ENCODE measurements at regions not wholly inside any gene's neighbourhood (a gene's known extent, or its start where the extent isn't known, plus 50 kb on each side); places are given as distances from the start of the nearest gene placed in this dataset.
A peak's percentile ranks its signal among the peaks of the same experiment; 100 is the strongest.

GRCh38 chr12:12004524-12004923, 66.2 kb upstream of the BCL2L14 start:
- no peak for TF ChIP-seq CTCF (IDR thresholded peaks at IDR 0.05)
- Histone ChIP-seq H4K20me1 (ENCODE audit: insufficient read depth, low read length) (no peaks in the 10 kb centered on the region), H3K9ac (ENCODE audit: insufficient read depth, low read length, poor library complexity, severe bottlenecking) (no peak overlapping the region), H3K27ac (ENCODE audit: low read depth in 1 of 2, low read length in 2 of 2) (no peak overlapping the region), H3K27me3 (ENCODE audit: control insufficient read depth in 2 of 2, insufficient read depth in 2 of 2, low read length in 2 of 2) (no peaks in the 10 kb centered on the region), H3K9me3 (replicated peaks in 1 of 2; ENCODE audit: control insufficient read depth in 1 of 2, insufficient read depth in 1 of 2, low read length in 2 of 2) (no peaks in the 10 kb centered on the region), H3K79me2 (ENCODE audit: insufficient read depth, low read length) (no peaks in the 10 kb centered on the region), H3K4me1 (ENCODE audit: control insufficient read depth in 1 of 2, insufficient read depth in 2 of 2, low read length in 2 of 2) (peaks cover 22 to 23% of the 10 kb centered on the region in 2 donors), H3K4me2 (replicated peaks; ENCODE audit: extremely low read depth, low read length, poor library complexity, severe bottlenecking) (no peak overlapping the region), H3K4me3 (replicated peaks in 1 of 3; ENCODE audit: low read depth in 2 of 3, low read length in 3 of 3) (no peak overlapping the region), H3K36me3 (replicated peaks in 1 of 2; ENCODE audit: control insufficient read depth in 1 of 2, insufficient read depth in 2 of 2, low read length in 2 of 2) (no peaks in the 10 kb centered on the region), H2AFZ (ENCODE audit: insufficient read depth, low read depth, low read length, poor library complexity, severe bottlenecking) (no peak overlapping the region)
- H3K9me3 Mint-ChIP-seq, result peaks cover 0 to 4% (median 2%) of the 10 kb centered on the region in 7 donors
- no peaks in the 10 kb centered on the region for H3K36me3 Mint-ChIP-seq
- DNase-seq, result no peak
- no peak overlapping the region for H3K27ac Mint-ChIP-seq
- intact Hi-C loops (cut with micrococcal nuclease), result no loop called here
- H3K27me3 Mint-ChIP-seq (ENCODE audit: low read depth in 3 of 3), result peaks cover 0 to 3% (median 0%) of the 10 kb centered on the region in 3 donors
- no peak overlapping the region for H3K4me3 Mint-ChIP-seq
- peaks cover 27% of the 10 kb centered on the region for H3K4me1 Mint-ChIP-seq
- WGBS (ENCODE audit: insufficient coverage), result 97% methylated on average over 3 of the region's 3 CpGs

DNA sequence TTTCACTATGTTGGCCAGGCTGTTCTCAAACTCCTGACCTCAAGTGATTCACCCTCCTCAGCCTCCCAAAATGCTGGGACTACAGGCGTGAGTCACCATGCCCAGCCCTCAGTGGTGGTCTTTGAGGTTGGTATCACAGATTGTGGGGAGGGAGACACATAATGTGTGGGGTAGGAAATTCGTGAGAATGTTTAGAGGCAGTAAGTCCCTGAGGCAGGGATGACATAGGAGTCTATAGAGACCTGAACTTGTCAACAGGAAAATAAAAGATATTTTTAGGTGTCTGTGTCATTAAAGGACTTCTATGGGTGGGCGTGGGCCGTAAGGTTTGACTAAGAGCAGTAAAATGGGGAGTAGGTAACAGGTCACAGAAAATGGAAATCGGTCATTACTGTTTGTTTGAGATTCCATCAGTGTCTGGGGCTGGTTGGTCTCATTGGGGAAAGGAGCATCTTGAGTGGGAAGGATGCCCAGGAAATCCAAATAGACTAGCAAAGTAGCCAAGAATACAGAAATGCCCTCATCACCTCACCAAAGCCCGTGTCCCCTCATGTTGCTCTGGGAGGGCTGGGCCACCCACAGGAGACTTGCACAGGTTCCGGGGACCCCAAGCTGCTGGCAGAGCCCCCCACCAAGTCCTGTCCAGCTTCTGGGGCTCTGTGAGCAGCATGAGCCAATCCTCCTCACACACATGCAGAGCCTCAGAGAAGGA, 63.6 kb upstream of the BCL2L14 start:
- TF ChIP-seq CTCF (IDR thresholded peaks at IDR 0.05), result no peak
- Histone ChIP-seq H3K9ac (ENCODE audit: insufficient read depth, low read length, poor library complexity, severe bottlenecking) (no peak overlapping the region), H3K4me3 (replicated peaks in 1 of 3; ENCODE audit: low read depth in 2 of 3, low read length in 3 of 3) (no peak overlapping the region), H2AFZ (ENCODE audit: insufficient read depth, low read depth, low read length, poor library complexity, severe bottlenecking) (peak overlapping the region; percentile 33), H4K20me1 (ENCODE audit: insufficient read depth, low read length) (no peaks in the 10 kb centered on the region), H3K36me3 (replicated peaks in 1 of 2; ENCODE audit: control insufficient read depth in 1 of 2, insufficient read depth in 2 of 2, low read length in 2 of 2) (no peaks in the 10 kb centered on the region), H3K4me2 (replicated peaks; ENCODE audit: extremely low read depth, low read length, poor library complexity, severe bottlenecking) (no peak overlapping the region), H3K79me2 (ENCODE audit: insufficient read depth, low read length) (no peaks in the 10 kb centered on the region), H3K27me3 (ENCODE audit: control insufficient read depth in 2 of 2, insufficient read depth in 2 of 2, low read length in 2 of 2) (no peaks in the 10 kb centered on the region), H3K9me3 (replicated peaks in 1 of 2; ENCODE audit: control insufficient read depth in 1 of 2, insufficient read depth in 1 of 2, low read length in 2 of 2) (no peaks in the 10 kb centered on the region), H3K4me1 (ENCODE audit: control insufficient read depth in 1 of 2, insufficient read depth in 2 of 2, low read length in 2 of 2) (peaks cover 47 to 48% of the 10 kb centered on the region in 2 donors), H3K27ac (ENCODE audit: low read depth in 1 of 2, low read length in 2 of 2) (peak overlapping the region in 1 of 2 donors; percentile 97)
- Mint-ChIP-seq H3K4me1 (peaks cover 52% of the 10 kb centered on the region), H3K27ac (peak overlapping the region in 6 of 7 donors; percentile 8 to 76 (median 26)), H3K36me3 (no peaks in the 10 kb centered on the region), H3K4me3 (no peak overlapping the region), H3K27me3 (ENCODE audit: low read depth in 3 of 3) (peaks cover 0 to 3% (median 0%) of the 10 kb centered on the region in 3 donors), H3K9me3 (peaks cover 0 to 4% (median 0%) of the 10 kb centered on the region in 7 donors)
- 69% methylated on average over 5 of the region's 7 CpGs for WGBS (ENCODE audit: insufficient coverage)
- no peak for DNase-seq
- intact Hi-C loops (cut with micrococcal nuclease), result no loop called here
